HG03066 (cell line): ENCODE measurements at regions not wholly inside any gene's neighbourhood (a gene's known extent, or its start where the extent isn't known, plus 50 kb on each side); places are given as distances from the start of the nearest gene placed in this dataset.

Experiments used
- ATAC-seq: cut with Tn5 transposase; IDR thresholded peaks from one replicate; pipeline ENCODE4 v1.9.1; 2021; ENCODE audit warnings: low read depth; ENCODE audit not compliant: unreplicated experiment

- ATAC-seq = no peak
Observed at GRCh38 chr14:42224053-42224888, 617.6 kb downstream of the LRFN5 start.

GRCh38 chr14:42222924-42223471 is 616.3 kb downstream of the LRFN5 start:
- ATAC-seq = peak; percentile 94

- no peak for ATAC-seq
Observed at GRCh38 chr14:42214981-42215491, 608.4 kb downstream of the LRFN5 start.

GRCh38 chr14:42200957-42201356 is 594.3 kb downstream of the LRFN5 start:
- ATAC-seq = no peak

- ATAC-seq = no peak
Observed at GRCh38 chr14:42198010-42198409, 591.3 kb downstream of the LRFN5 start.

- no peak for ATAC-seq
Observed at GRCh38 chr14:42192738-42193653, 586.3 kb downstream of the LRFN5 start.

GRCh38 chr14:42190744-42191143 is 584.1 kb downstream of the LRFN5 start:
- ATAC-seq = no peak

GRCh38 chr14:42187846-42188245 is 581.2 kb downstream of the LRFN5 start:
- ATAC-seq = no peak

- no peak for ATAC-seq
Observed at GRCh38 chr14:42185718-42186117, 579.0 kb downstream of the LRFN5 start.

GRCh38 chr14:42174357-42174756 is 567.7 kb downstream of the LRFN5 start:
- ATAC-seq = no peak

GRCh38 chr14:42173206-42173605 is 566.5 kb downstream of the LRFN5 start:
- no peak for ATAC-seq

GRCh38 chr14:42172304-42172703 is 565.6 kb downstream of the LRFN5 start:
- no peak for ATAC-seq

GRCh38 chr14:42163136-42163535 is 556.5 kb downstream of the LRFN5 start:
- ATAC-seq = no peak

- no peak for ATAC-seq
Observed at GRCh38 chr14:42159138-42159537, 552.5 kb downstream of the LRFN5 start.

- peak; percentile 63 for ATAC-seq
Observed at GRCh38 chr14:42149609-42150261, 543.1 kb downstream of the LRFN5 start.

GRCh38 chr14:42145766-42146165 is 539.1 kb downstream of the LRFN5 start:
- ATAC-seq = no peak

- no peak for ATAC-seq
Observed at GRCh38 chr14:42143114-42143513, 536.4 kb downstream of the LRFN5 start.

GRCh38 chr14:42141328-42141727 is 534.7 kb downstream of the LRFN5 start:
- ATAC-seq = no peak

- no peak for ATAC-seq
Observed at GRCh38 chr14:42140831-42141279, 534.2 kb downstream of the LRFN5 start.

GRCh38 chr14:42140001-42140400 is 533.3 kb downstream of the LRFN5 start:
- ATAC-seq = no peak
